ENCODE measurements at regions not wholly inside any gene's neighbourhood (a gene's known extent, or its start where the extent isn't known, plus 50 kb on each side); places are given as distances from the start of the nearest gene placed in this dataset.
A peak's percentile ranks its signal among the peaks of the same experiment; 100 is the strongest.
"Not testable (repeated sequence)": the region's sequence is repeated elsewhere in the genome, so short reads cannot be mapped to it uniquely, and the experiment has no call there.

- no peaks in the 10 kb centered on the region for H3K4me1 ChIP-seq
- no peaks in the 10 kb centered on the region for H3K36me3 ChIP-seq (replicated peaks)
- no peak for DNase-seq (ENCODE audit: low spot score in 2 of 2)
- in situ Hi-C loops (cut with MboI; ENCODE audit: low sequenced_read_pairs), result loop anchor here (25.0 kb wide), 1 partner anchor 353 kb away; no protein-coding TSS in a partner anchor
- no peak overlapping the region for H3K4me3 ChIP-seq
- no peaks in the 10 kb centered on the region for H3K27me3 ChIP-seq (ENCODE audit: low read depth)
- no peaks in the 10 kb centered on the region for H3K9me3 ChIP-seq
Observed at GRCh38 chr1:70490153-70490552, 79.1 kb downstream of the CTH start.

GRCh38 chr1:70495370-70495769 lies 84.3 kb downstream of the CTH start:
- DNase-seq (ENCODE audit: low spot score in 2 of 2), result no peak

GRCh38 chr1:70496181-70496580 lies 85.1 kb downstream of the CTH start:
- Histone ChIP-seq H3K4me3 (no peak overlapping the region), H3K36me3 (replicated peaks) (no peaks in the 10 kb centered on the region), H3K4me1 (no peaks in the 10 kb centered on the region), H3K9me3 (no peaks in the 10 kb centered on the region), H3K27me3 (ENCODE audit: low read depth) (no peaks in the 10 kb centered on the region)
- no peak for DNase-seq (ENCODE audit: low spot score in 2 of 2)
- in situ Hi-C loops (cut with MboI; ENCODE audit: low sequenced_read_pairs), result loop anchor here (25.0 kb wide), 1 partner anchor 359 kb away; no protein-coding TSS in a partner anchor

More at GRCh38 chr1:70495370-70495769, 84.3 kb downstream of the CTH start:
- in situ Hi-C loops (cut with MboI; ENCODE audit: low sequenced_read_pairs), result loop anchor here (25.0 kb wide), 1 partner anchor 358 kb away; no protein-coding TSS in a partner anchor
- no peaks in the 10 kb centered on the region for H3K9me3 ChIP-seq
- H3K4me1 ChIP-seq, result no peaks in the 10 kb centered on the region
- no peak overlapping the region for H3K4me3 ChIP-seq
- no peaks in the 10 kb centered on the region for H3K36me3 ChIP-seq (replicated peaks)
- H3K27me3 ChIP-seq (ENCODE audit: low read depth), result no peaks in the 10 kb centered on the region

GRCh38 chr1:70497152-70497551 lies 86.1 kb downstream of the CTH start:
- Histone ChIP-seq H3K9me3 (no peaks in the 10 kb centered on the region), H3K36me3 (replicated peaks) (no peaks in the 10 kb centered on the region), H3K4me3 (no peak overlapping the region), H3K27me3 (ENCODE audit: low read depth) (no peaks in the 10 kb centered on the region), H3K4me1 (no peaks in the 10 kb centered on the region)
- DNase-seq (ENCODE audit: low spot score in 2 of 2), result no peak
- in situ Hi-C loops (cut with MboI; ENCODE audit: low sequenced_read_pairs), result loop anchor here (25.0 kb wide), 1 partner anchor 360 kb away; no protein-coding TSS in a partner anchor

GRCh38 chr1:70498666-70499065 lies 87.6 kb downstream of the CTH start:
- no peak for DNase-seq (ENCODE audit: low spot score in 2 of 2)
- no peaks in the 10 kb centered on the region for H3K4me1 ChIP-seq

GRCh38 chr1:70499695-70500094 lies 88.6 kb downstream of the CTH start:
- Histone ChIP-seq H3K27me3 (ENCODE audit: low read depth) (no peaks in the 10 kb centered on the region), H3K9me3 (no peaks in the 10 kb centered on the region), H3K4me1 (peaks cover 5% of the 10 kb centered on the region), H3K4me3 (no peak overlapping the region), H3K36me3 (replicated peaks) (no peaks in the 10 kb centered on the region)
- in situ Hi-C loops (cut with MboI; ENCODE audit: low sequenced_read_pairs), result loop anchor here (25.0 kb wide), 1 partner anchor 362 kb away; no protein-coding TSS in a partner anchor
- no peak for DNase-seq (ENCODE audit: low spot score in 2 of 2)

More at GRCh38 chr1:70498666-70499065, 87.6 kb downstream of the CTH start:
- no peaks in the 10 kb centered on the region for H3K9me3 ChIP-seq
- H3K4me3 ChIP-seq, result no peak overlapping the region
- H3K27me3 ChIP-seq (ENCODE audit: low read depth), result no peaks in the 10 kb centered on the region
- in situ Hi-C loops (cut with MboI; ENCODE audit: low sequenced_read_pairs), result loop anchor here (25.0 kb wide), 1 partner anchor 361 kb away; no protein-coding TSS in a partner anchor
- no peaks in the 10 kb centered on the region for H3K36me3 ChIP-seq (replicated peaks)

- H3K36me3 ChIP-seq (replicated peaks), result no peaks in the 10 kb centered on the region
- no peak overlapping the region for H3K4me3 ChIP-seq
- H3K4me1 ChIP-seq, result peaks cover 7% of the 10 kb centered on the region
- in situ Hi-C loops (cut with MboI; ENCODE audit: low sequenced_read_pairs), result no loop called here
- no peaks in the 10 kb centered on the region for H3K27me3 ChIP-seq (ENCODE audit: low read depth)
- no peak for DNase-seq (ENCODE audit: low spot score in 2 of 2)
- no peaks in the 10 kb centered on the region for H3K9me3 ChIP-seq
Observed at GRCh38 chr1:70503358-70503757, 92.3 kb downstream of the CTH start.

- H3K9me3 ChIP-seq, result no peaks in the 10 kb centered on the region
- in situ Hi-C loops (cut with MboI; ENCODE audit: low sequenced_read_pairs), result no loop called here
- no peak overlapping the region for H3K4me3 ChIP-seq
- peak; percentile 70 to 75 for DNase-seq (ENCODE audit: low spot score in 2 of 2)
- no peaks in the 10 kb centered on the region for H3K27me3 ChIP-seq (ENCODE audit: low read depth)
- peaks cover 7% of the 10 kb centered on the region for H3K4me1 ChIP-seq
- H3K36me3 ChIP-seq (replicated peaks), result no peaks in the 10 kb centered on the region
Observed at GRCh38 chr1:70504176-70504820, 93.2 kb downstream of the CTH start.

GRCh38 chr1:70504821-70505193 lies 93.7 kb downstream of the CTH start:
- Histone ChIP-seq H3K36me3 (replicated peaks) (no peaks in the 10 kb centered on the region), H3K4me1 (peaks cover 9% of the 10 kb centered on the region), H3K27me3 (ENCODE audit: low read depth) (no peaks in the 10 kb centered on the region), H3K4me3 (no peak overlapping the region), H3K9me3 (no peaks in the 10 kb centered on the region)
- DNase-seq (ENCODE audit: low spot score in 2 of 2), result peak in 1 of 2 experiments; percentile 33
- in situ Hi-C loops (cut with MboI; ENCODE audit: low sequenced_read_pairs), result no loop called here

- DNase-seq (ENCODE audit: low spot score in 2 of 2); H3K27me3 ChIP-seq (ENCODE audit: low read depth); in situ Hi-C loops (cut with MboI; ENCODE audit: low sequenced_read_pairs); H3K4me3 ChIP-seq; H3K9me3 ChIP-seq; H3K36me3 ChIP-seq (replicated peaks): not testable (repeated sequence)
- H3K4me1 ChIP-seq, result peaks cover 12% of the 10 kb centered on the region
Observed at GRCh38 chr1:70507991-70508390, 96.9 kb downstream of the CTH start.

- in situ Hi-C loops (cut with MboI; ENCODE audit: low sequenced_read_pairs), result no loop called here
Observed at GRCh38 chr1:70509996-70510876, 99.2 kb downstream of the CTH start.

GRCh38 chr1:70517444-70517843 lies 106.4 kb downstream of the CTH start:
- Histone ChIP-seq H3K4me1 (peaks cover 5% of the 10 kb centered on the region; the same call in 1 of the 2 replicates), H3K4me3 (no peak overlapping the region), H3K36me3 (replicated peaks) (no peaks in the 10 kb centered on the region), H3K9me3 (no peaks in the 10 kb centered on the region), H3K27me3 (ENCODE audit: low read depth) (no peaks in the 10 kb centered on the region)
- in situ Hi-C loops (cut with MboI; ENCODE audit: low sequenced_read_pairs), result no loop called here
- DNase-seq (ENCODE audit: low spot score in 2 of 2), result no peak

More at GRCh38 chr1:70509996-70510876, 99.2 kb downstream of the CTH start:
- Histone ChIP-seq H3K36me3 (replicated peaks) (no peaks in the 10 kb centered on the region), H3K27me3 (ENCODE audit: low read depth) (no peaks in the 10 kb centered on the region), H3K9me3 (no peaks in the 10 kb centered on the region), H3K4me1 (peaks cover 7% of the 10 kb centered on the region; the same call in 1 of the 2 replicates), H3K4me3 (no peak overlapping the region)
- DNase-seq (ENCODE audit: low spot score in 2 of 2), result peak in 1 of 2 experiments; percentile 91

- in situ Hi-C loops (cut with MboI; ENCODE audit: low sequenced_read_pairs), result no loop called here
- Histone ChIP-seq H3K27me3 (ENCODE audit: low read depth) (no peaks in the 10 kb centered on the region), H3K4me3 (no peak overlapping the region), H3K36me3 (replicated peaks) (no peaks in the 10 kb centered on the region), H3K4me1 (peaks cover 2% of the 10 kb centered on the region; the same call in 1 of the 2 replicates), H3K9me3 (no peaks in the 10 kb centered on the region)
- DNase-seq (ENCODE audit: low spot score in 2 of 2), result no peak
Observed at GRCh38 chr1:70518106-70518505, 107.0 kb downstream of the CTH start.

Data from HAP-1 (cell line).